Trophoblast cell (in vitro differentiated cells and primary cell): ENCODE measurements at regions not wholly inside any gene's neighbourhood (a gene's known extent, or its start where the extent isn't known, plus 50 kb on each side); places are given as distances from the start of the nearest gene placed in this dataset.

Experiments
- DNase-seq, 2 donors: peaks; one replicate each; pipeline ENCODE4 v3.0.0-alpha.2; 2016
- H2AFZ ChIP-seq: 2 replicates; pipeline ENCODE4 v1.6.1; 2013; ENCODE audit warnings: low read length, moderate library complexity, mild to moderate bottlenecking; ENCODE audit not compliant: insufficient read depth, poor library complexity
- H2AK5ac ChIP-seq: 2 replicates; pipeline ENCODE4 v1.6.1; 2013; ENCODE audit warnings: mild to moderate bottlenecking, low read length
- H2BK120ac ChIP-seq: 2 replicates; pipeline ENCODE4 v1.6.1; 2013; ENCODE audit warnings: low read length, mild to moderate bottlenecking, moderate library complexity; ENCODE audit not compliant: insufficient read depth, poor library complexity
- H2BK12ac ChIP-seq: 2 replicates; pipeline ENCODE4 v1.6.1; 2013; ENCODE audit warnings: mild to moderate bottlenecking, low read length, moderate library complexity
- H2BK5ac ChIP-seq: 2 replicates; pipeline ENCODE4 v1.6.1; 2013; ENCODE audit warnings: low read length, low read depth, moderate library complexity, mild to moderate bottlenecking; ENCODE audit not compliant: poor library complexity
- H3K14ac ChIP-seq: 2 replicates; pipeline ENCODE4 v1.6.1; 2013; ENCODE audit warnings: mild to moderate bottlenecking, low read length
- H3K18ac ChIP-seq: 2 replicates; pipeline ENCODE4 v1.6.1; 2013; ENCODE audit warnings: mild to moderate bottlenecking, low read length
- H3K23ac ChIP-seq: 2 replicates; pipeline ENCODE4 v1.6.1; 2013; ENCODE audit warnings: low read length
- H3K27ac ChIP-seq: 2 replicates; pipeline ENCODE4 v1.5.1; 2013; ENCODE audit warnings: low read depth, mild to moderate bottlenecking, inconsistent platforms, low read length, moderate library complexity
- H3K27me3 ChIP-seq: 2 replicates; pipeline ENCODE4 v1.6.1; 2013; ENCODE audit warnings: inconsistent platforms, mild to moderate bottlenecking, low read length, moderate library complexity; ENCODE audit not compliant: insufficient read depth
- H3K36me3 ChIP-seq, 2 experiments: 1 replicate in 1 of 2; 2 replicates in 1 of 2; pipeline ENCODE4 v1.6.1; 2013; ENCODE audit warnings: low read length in 2 of 2, mild to moderate bottlenecking in 2 of 2, moderate library complexity in 1 of 2; ENCODE audit not compliant: insufficient read depth in 2 of 2, control insufficient read depth in 1 of 2
- H3K4ac ChIP-seq: 2 replicates; pipeline ENCODE4 v1.6.1; 2013; ENCODE audit warnings: low read depth, mild to moderate bottlenecking, low read length, moderate library complexity
- H3K4me1 ChIP-seq, 2 experiments: 1 replicate in 1 of 2; 2 replicates in 1 of 2; pipeline ENCODE4 v1.6.1; 2013; ENCODE audit warnings: low read length in 2 of 2, mild to moderate bottlenecking in 2 of 2, moderate library complexity in 1 of 2; ENCODE audit not compliant: insufficient read depth in 2 of 2, control insufficient read depth in 1 of 2
- H3K4me2 ChIP-seq: 2 replicates; pipeline ENCODE4 v1.6.1; 2013; ENCODE audit warnings: inconsistent platforms, mild to moderate bottlenecking, low read length, moderate library complexity
- H3K4me3 ChIP-seq: 2 replicates; pipeline ENCODE4 v1.5.1; 2013; ENCODE audit warnings: mild to moderate bottlenecking, low read depth, low read length, inconsistent platforms
- H3K79me1 ChIP-seq: one replicate; pipeline ENCODE4 v1.6.1; 2013; ENCODE audit warnings: low read length
- H3K79me2 ChIP-seq: 2 replicates; pipeline ENCODE4 v1.6.1; 2013; ENCODE audit warnings: low read length, mild to moderate bottlenecking; ENCODE audit not compliant: control insufficient read depth, insufficient read depth, poor library complexity
- H3K9ac ChIP-seq: 2 replicates; pipeline ENCODE4 v1.6.1; 2013; ENCODE audit warnings: mild to moderate bottlenecking, low read length
- H3K9me3 ChIP-seq: 2 replicates; pipeline ENCODE4 v1.6.1; 2013; ENCODE audit warnings: low read depth, mild to moderate bottlenecking, control low read depth, inconsistent platforms, low read length; ENCODE audit not compliant: insufficient read depth
- H4K12ac ChIP-seq: 2 replicates; pipeline ENCODE4 v1.6.1; 2013; ENCODE audit warnings: low read depth, mild to moderate bottlenecking, low read length, moderate library complexity
- H4K8ac ChIP-seq: 2 replicates; pipeline ENCODE4 v1.6.1; 2013; ENCODE audit warnings: low read depth, mild to moderate bottlenecking, low read length, moderate library complexity
- H4K91ac ChIP-seq: one replicate; pipeline ENCODE4 v1.6.1; 2013; ENCODE audit warnings: low read depth, mild to moderate bottlenecking, low read length, moderate library complexity
- WGBS: extraction: QIAGEN DNeasy Blood & Tissue Kit; methylation state at CpG from one replicate; pipeline ENCODE4 v1.1.7; 2013; ENCODE audit warnings: missing lambda C conversion rate; ENCODE audit not compliant: insufficient read length, insufficient coverage; ENCODE audit errors: extremely low coverage; 5-methylcytosine and 5-hydroxymethylcytosine counted together

- no peak overlapping the region for H3K9ac ChIP-seq
- no peak for DNase-seq
- H3K79me1 ChIP-seq, result no peaks in the 10 kb centered on the region
- no peak overlapping the region for H3K4ac ChIP-seq
- H2BK120ac ChIP-seq, result no peak overlapping the region
- H4K91ac ChIP-seq, result no peak overlapping the region
- no peak overlapping the region for H3K14ac ChIP-seq
- H3K4me3 ChIP-seq, result no peak overlapping the region
- H2BK5ac ChIP-seq, result no peak overlapping the region
- H2AK5ac ChIP-seq, result no peak overlapping the region
- H3K23ac ChIP-seq, result no peak overlapping the region
- H3K4me1 ChIP-seq, result no peaks in the 10 kb centered on the region
- H3K27ac ChIP-seq, result no peak overlapping the region
- H3K79me2 ChIP-seq, result no peaks in the 10 kb centered on the region
- H2BK12ac ChIP-seq, result no peak overlapping the region
- no peak overlapping the region for H4K12ac ChIP-seq
- H4K8ac ChIP-seq, result no peak overlapping the region
- H3K4me2 ChIP-seq, result no peak overlapping the region
- H3K9me3 ChIP-seq, result peaks cover 6% of the 10 kb centered on the region
- H2AFZ ChIP-seq, result no peak overlapping the region
- WGBS, result no CpG with 5 or more reads among the region's 16 CpGs
- H3K36me3 ChIP-seq, result no peaks in the 10 kb centered on the region
- no peak overlapping the region for H3K18ac ChIP-seq
- H3K27me3 ChIP-seq, result no peaks in the 10 kb centered on the region
These were observed 87.4 kb upstream of the CLDN5 start for GRCh38 chr22:19611590-19611989.

- peaks cover 6% of the 10 kb centered on the region for H3K9me3 ChIP-seq
- H3K18ac ChIP-seq, result no peak overlapping the region
- no peaks in the 10 kb centered on the region for H3K79me1 ChIP-seq
- no peak overlapping the region for H2BK5ac ChIP-seq
- no peak overlapping the region for H3K4me3 ChIP-seq
- H3K4me2 ChIP-seq, result no peak overlapping the region
- no peaks in the 10 kb centered on the region for H3K27me3 ChIP-seq
- DNase-seq, result no peak
- WGBS, result no CpG with 5 or more reads among the region's 16 CpGs
- no peak overlapping the region for H3K9ac ChIP-seq
- no peak overlapping the region for H3K14ac ChIP-seq
- H4K12ac ChIP-seq, result no peak overlapping the region
- no peak overlapping the region for H3K23ac ChIP-seq
- H3K4ac ChIP-seq, result no peak overlapping the region
- no peak overlapping the region for H3K27ac ChIP-seq
- no peak overlapping the region for H2BK12ac ChIP-seq
- no peaks in the 10 kb centered on the region for H3K79me2 ChIP-seq
- H3K4me1 ChIP-seq, result peaks cover 0 to 6% of the 10 kb centered on the region in 2 experiments
- H4K8ac ChIP-seq, result no peak overlapping the region
- H4K91ac ChIP-seq, result no peak overlapping the region
- H3K36me3 ChIP-seq, result no peaks in the 10 kb centered on the region
- H2AK5ac ChIP-seq, result no peak overlapping the region
- no peak overlapping the region for H2BK120ac ChIP-seq
- no peak overlapping the region for H2AFZ ChIP-seq
These were observed 88.8 kb upstream of the CLDN5 start for GRCh38 chr22:19612866-19613572.

GRCh38 chr22:19614536-19614863, 90.3 kb upstream of the CLDN5 start:
- DNase-seq, result no peak
- H3K14ac ChIP-seq, result no peak overlapping the region
- no peak overlapping the region for H2BK120ac ChIP-seq
- peaks cover 0 to 6% of the 10 kb centered on the region in 2 experiments for H3K4me1 ChIP-seq
- H2BK5ac ChIP-seq, result no peak overlapping the region
- H2AK5ac ChIP-seq, result no peak overlapping the region
- no peak overlapping the region for H4K8ac ChIP-seq
- no peak overlapping the region for H2BK12ac ChIP-seq
- no peak overlapping the region for H3K4me3 ChIP-seq
- H3K18ac ChIP-seq, result no peak overlapping the region
- H4K91ac ChIP-seq, result no peak overlapping the region
- no peak overlapping the region for H3K23ac ChIP-seq
- H3K4ac ChIP-seq, result no peak overlapping the region
- no peak overlapping the region for H3K9ac ChIP-seq
- H3K79me2 ChIP-seq, result no peaks in the 10 kb centered on the region
- no peak overlapping the region for H4K12ac ChIP-seq
- no peak overlapping the region for H3K4me2 ChIP-seq
- H3K27ac ChIP-seq, result no peak overlapping the region
- H2AFZ ChIP-seq, result no peak overlapping the region
- no CpG with 5 or more reads among the region's 2 CpGs for WGBS
- no peaks in the 10 kb centered on the region for H3K36me3 ChIP-seq
- H3K79me1 ChIP-seq, result no peaks in the 10 kb centered on the region
- no peaks in the 10 kb centered on the region for H3K27me3 ChIP-seq
- H3K9me3 ChIP-seq, result peaks cover 6% of the 10 kb centered on the region

- H3K9ac ChIP-seq, result no peak overlapping the region
- H3K9me3 ChIP-seq, result peaks cover 6% of the 10 kb centered on the region
- H3K4me2 ChIP-seq, result no peak overlapping the region
- H4K91ac ChIP-seq, result no peak overlapping the region
- H2BK12ac ChIP-seq, result no peak overlapping the region
- H3K79me1 ChIP-seq, result no peaks in the 10 kb centered on the region
- no peak overlapping the region for H3K14ac ChIP-seq
- no peak overlapping the region for H3K18ac ChIP-seq
- no peak for DNase-seq
- H2BK120ac ChIP-seq, result no peak overlapping the region
- WGBS, result no CpG with 5 or more reads among the region's 13 CpGs
- H2AFZ ChIP-seq, result no peak overlapping the region
- no peak overlapping the region for H2BK5ac ChIP-seq
- no peak overlapping the region for H3K4ac ChIP-seq
- H3K36me3 ChIP-seq, result no peaks in the 10 kb centered on the region
- no peaks in the 10 kb centered on the region for H3K27me3 ChIP-seq
- H3K27ac ChIP-seq, result no peak overlapping the region
- H4K12ac ChIP-seq, result no peak overlapping the region
- H3K23ac ChIP-seq, result no peak overlapping the region
- H2AK5ac ChIP-seq, result no peak overlapping the region
- no peaks in the 10 kb centered on the region for H3K79me2 ChIP-seq
- H3K4me3 ChIP-seq, result no peak overlapping the region
- H3K4me1 ChIP-seq, result peaks cover 0 to 6% of the 10 kb centered on the region in 2 experiments
- no peak overlapping the region for H4K8ac ChIP-seq
These were observed 90.8 kb upstream of the CLDN5 start for GRCh38 chr22:19615001-19615461.
